ENCODE measurements at regions not wholly inside any gene's neighbourhood (a gene's known extent, or its start where the extent isn't known, plus 50 kb on each side); places are given as distances from the start of the nearest gene placed in this dataset.
"Not testable (repeated sequence)": the region's sequence is repeated elsewhere in the genome, so short reads cannot be mapped to it uniquely, and the experiment has no call there.

DNA sequence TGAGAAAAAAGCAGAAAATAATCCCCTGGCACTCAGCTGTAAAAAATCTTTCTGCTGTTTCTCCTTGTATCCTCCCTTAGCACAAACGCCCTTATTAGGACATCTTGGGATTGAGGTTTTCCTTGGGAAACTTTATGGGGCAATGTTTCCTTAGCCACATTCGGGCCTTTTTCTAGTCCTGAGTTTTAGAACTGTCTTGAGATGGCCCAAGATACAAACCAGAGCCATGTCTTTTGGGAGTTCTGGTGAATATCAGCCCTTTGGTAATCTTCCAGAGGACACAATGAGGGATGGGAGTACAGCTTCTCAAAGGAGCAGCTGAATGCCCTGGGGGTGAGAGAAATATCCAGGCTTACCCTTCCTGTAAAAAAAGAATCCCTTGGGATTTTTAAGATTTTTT lies 182.1 kb downstream of the LIPI start:
- TF ChIP-seq, protein P1, sequence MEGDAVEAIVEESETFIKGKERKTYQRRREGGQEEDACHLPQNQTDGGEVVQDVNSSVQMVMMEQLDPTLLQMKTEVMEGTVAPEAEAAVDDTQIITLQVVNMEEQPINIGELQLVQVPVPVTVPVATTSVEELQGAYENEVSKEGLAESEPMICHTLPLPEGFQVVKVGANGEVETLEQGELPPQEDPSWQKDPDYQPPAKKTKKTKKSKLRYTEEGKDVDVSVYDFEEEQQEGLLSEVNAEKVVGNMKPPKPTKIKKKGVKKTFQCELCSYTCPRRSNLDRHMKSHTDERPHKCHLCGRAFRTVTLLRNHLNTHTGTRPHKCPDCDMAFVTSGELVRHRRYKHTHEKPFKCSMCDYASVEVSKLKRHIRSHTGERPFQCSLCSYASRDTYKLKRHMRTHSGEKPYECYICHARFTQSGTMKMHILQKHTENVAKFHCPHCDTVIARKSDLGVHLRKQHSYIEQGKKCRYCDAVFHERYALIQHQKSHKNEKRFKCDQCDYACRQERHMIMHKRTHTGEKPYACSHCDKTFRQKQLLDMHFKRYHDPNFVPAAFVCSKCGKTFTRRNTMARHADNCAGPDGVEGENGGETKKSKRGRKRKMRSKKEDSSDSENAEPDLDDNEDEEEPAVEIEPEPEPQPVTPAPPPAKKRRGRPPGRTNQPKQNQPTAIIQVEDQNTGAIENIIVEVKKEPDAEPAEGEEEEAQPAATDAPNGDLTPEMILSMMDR (IDR thresholded peaks at IDR 0.05), result not testable (repeated sequence)
- not testable (repeated sequence) for TF ChIP-seq POLR2A (IDR thresholded peaks at IDR 0.05)

Data from testis (tissue), 2 donors.